Stimulated activated CD4-positive, alpha-beta T cell treated with anti-CD3 and anti-CD28 coated beads, Interleukin-4, amount 100 ng/mL, for 4 hours (primary cell): ENCODE measurements at regions not wholly inside any gene's neighbourhood (a gene's known extent, or its start where the extent isn't known, plus 50 kb on each side); places are given as distances from the start of the nearest gene placed in this dataset.
"Not testable (repeated sequence)": the region's sequence is repeated elsewhere in the genome, so short reads cannot be mapped to it uniquely, and the experiment has no call there.

Source experiments
- DNase-seq, 2 experiments: peaks; one replicate each; pipeline ENCODE4 v3.0.0-alpha.2; 2020

- no peak for DNase-seq
Measured at GRCh38 chr3:70471464-70472342, 159.3 kb upstream of the MDFIC2 start.

DNA sequence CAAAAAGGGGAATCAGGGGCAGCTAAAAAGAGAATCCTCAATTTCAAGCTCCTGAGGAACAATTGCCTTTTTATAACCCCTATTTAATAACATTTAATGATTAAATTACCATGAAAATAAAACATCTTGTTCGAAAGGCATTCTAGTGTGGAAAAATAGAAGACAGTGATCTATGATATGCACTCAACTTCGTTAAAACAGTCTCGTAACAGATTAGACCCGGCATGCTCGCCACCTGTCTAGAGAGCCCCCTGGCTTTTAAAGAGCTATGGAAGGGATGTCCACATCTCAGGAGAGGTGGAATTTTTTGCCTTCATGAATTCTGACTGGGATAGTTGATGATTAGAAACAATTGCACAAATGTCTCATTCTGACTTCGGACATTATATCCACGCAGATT lies 153.7 kb upstream of the MDFIC2 start:
- no peak for DNase-seq

GRCh38 chr3:70464876-70465275 lies 152.4 kb upstream of the MDFIC2 start:
- DNase-seq, result no peak

- no peak for DNase-seq
Measured at GRCh38 chr3:70464465-70464864, 152.0 kb upstream of the MDFIC2 start.

DNA sequence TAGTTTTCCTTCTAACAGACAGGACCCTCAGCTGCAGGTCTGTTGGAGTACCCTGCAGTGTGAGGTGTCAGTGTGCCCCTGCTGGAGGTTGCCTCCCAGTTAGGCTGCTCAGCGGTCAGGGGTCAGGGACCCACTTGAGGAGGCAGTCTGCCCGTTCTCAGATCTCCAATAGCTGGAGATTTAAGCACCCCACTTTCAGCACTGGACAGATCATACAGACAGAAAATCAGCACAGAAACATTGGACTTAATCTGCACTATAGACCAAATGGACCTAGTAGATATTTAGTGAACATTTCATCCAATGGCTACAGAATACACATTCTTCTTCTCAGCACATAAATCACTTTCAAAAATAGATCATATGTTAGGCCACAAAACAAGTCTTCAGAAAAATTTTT lies 137.8 kb upstream of the MDFIC2 start:
- DNase-seq, result not testable (repeated sequence)

- not testable (repeated sequence) for DNase-seq
Measured at GRCh38 chr3:70435422-70435821, 123.0 kb upstream of the MDFIC2 start.

GRCh38 chr3:70433091-70433490 lies 120.7 kb upstream of the MDFIC2 start:
- DNase-seq, result no peak

- DNase-seq, result no peak
Measured at GRCh38 chr3:70431911-70432310, 119.5 kb upstream of the MDFIC2 start.

- DNase-seq, result no peak
Measured at GRCh38 chr3:70426071-70426470, 113.6 kb upstream of the MDFIC2 start.

- DNase-seq, result no peak
Measured at GRCh38 chr3:70421506-70421905, 109.1 kb upstream of the MDFIC2 start.

GRCh38 chr3:70409018-70409417 lies 96.6 kb upstream of the MDFIC2 start:
- DNase-seq, result no peak

GRCh38 chr3:70400194-70400593 lies 87.8 kb upstream of the MDFIC2 start:
- DNase-seq, result no peak

- DNase-seq, result no peak
Measured at GRCh38 chr3:70393881-70394612, 81.6 kb upstream of the MDFIC2 start.

GRCh38 chr3:70392227-70392626 lies 79.8 kb upstream of the MDFIC2 start:
- no peak for DNase-seq

DNA sequence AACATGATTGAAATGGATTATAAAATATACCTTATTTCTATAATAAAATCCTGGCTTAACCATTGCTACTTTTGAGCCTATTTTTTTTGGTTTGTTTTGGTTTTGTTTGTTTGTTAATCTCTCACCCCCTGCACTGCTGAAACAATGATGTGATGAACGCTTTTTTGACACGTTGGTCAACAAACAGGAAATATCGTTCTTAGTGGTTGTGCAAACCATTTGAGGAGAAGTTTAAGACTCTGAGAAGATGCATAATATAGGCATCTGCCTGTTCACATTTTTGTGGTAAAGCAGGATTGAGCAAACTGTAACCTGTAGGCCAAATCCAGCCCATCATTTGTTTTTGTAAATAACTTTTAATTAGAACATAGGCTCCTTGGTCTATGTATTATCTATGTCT lies 75.5 kb upstream of the MDFIC2 start:
- no peak for DNase-seq

DNA sequence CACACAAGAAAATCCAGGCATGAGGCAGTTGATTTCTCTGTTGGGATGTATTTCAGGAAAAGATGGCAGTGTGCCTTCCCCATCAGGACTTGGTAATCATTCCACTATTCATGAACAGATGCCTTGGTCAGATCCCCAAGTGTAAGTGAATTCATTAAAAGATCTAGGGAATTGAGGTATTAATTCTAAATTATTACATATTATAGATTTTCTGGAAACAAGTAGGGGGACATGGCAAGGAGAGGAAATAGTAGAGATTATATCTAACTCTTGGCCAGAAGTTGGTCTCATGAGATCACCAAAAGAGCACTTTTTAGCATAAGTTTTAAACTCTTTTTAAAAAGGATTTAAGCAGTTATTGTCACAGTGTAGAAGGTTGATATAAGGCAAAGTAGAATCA lies 74.4 kb upstream of the MDFIC2 start:
- no peak for DNase-seq

- DNase-seq, result no peak
Measured at GRCh38 chr3:70386043-70386442, 73.6 kb upstream of the MDFIC2 start.

DNA sequence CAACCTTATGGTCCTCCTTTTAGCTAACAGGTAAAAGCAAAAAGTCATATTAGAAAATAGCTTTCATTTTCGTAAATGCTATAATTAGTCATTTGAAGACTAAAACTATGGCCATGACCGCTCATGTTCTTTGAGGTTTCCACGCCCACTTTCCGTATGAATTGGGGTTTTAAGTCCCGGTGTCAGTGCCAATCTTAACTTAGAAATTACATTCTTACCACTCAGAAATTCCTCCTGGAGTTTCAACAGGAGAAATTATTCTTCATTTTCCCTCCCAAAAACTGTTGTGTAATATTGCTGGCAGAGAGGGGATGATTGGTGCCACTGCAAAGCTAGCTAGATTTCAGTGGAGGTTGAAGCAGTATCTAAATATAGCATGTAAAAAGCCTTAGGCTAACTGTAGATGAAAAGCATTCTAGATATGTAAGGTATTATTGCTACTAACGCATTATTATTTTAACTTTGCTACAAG lies 71.0 kb upstream of the MDFIC2 start:
- DNase-seq, result no peak

DNA sequence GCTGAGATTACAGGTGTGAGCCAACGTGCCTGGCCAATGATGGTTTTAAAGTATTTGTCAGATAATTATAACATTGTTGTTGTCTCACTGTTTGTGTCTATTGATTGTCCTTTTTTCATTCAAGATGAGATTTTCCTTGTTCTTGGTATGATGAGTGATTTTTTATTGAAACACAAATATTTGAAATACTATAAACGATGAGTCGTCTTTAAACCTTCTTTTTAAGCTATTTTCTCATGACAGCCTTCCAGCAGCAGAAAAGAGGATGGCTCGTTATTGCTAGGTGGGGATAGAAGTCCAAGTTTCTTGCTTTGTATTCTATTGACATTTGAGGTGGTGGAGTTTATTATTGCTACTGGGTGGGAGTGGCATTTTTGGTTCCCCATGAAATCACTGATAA lies 61.7 kb upstream of the MDFIC2 start:
- DNase-seq, result no peak
